Parathyroid adenoma (tissue), 2 donors: ENCODE measurements at regions not wholly inside any gene's neighbourhood (a gene's known extent, or its start where the extent isn't known, plus 50 kb on each side); places are given as distances from the start of the nearest gene placed in this dataset.

ENCODE experiments used
- H2AFZ ChIP-seq: fragments of 300-600 bp; sonication (generic); one replicate; pipeline ENCODE4 v1.7.0; 2017; ENCODE audit warnings: antibody characterized with exemption, mild to moderate bottlenecking
- H3K27ac ChIP-seq: fragments of 300-600 bp; sonication (generic); one replicate; pipeline ENCODE4 v1.7.0; 2017
- H3K27me3 ChIP-seq: fragments of 300-600 bp; sonication (generic); one replicate; pipeline ENCODE4 v1.7.0; 2017; ENCODE audit warnings: low read length; ENCODE audit not compliant: control insufficient read depth, insufficient read depth
- H3K36me3 ChIP-seq: fragments of 300-600 bp; sonication (generic); one replicate; pipeline ENCODE4 v1.7.0; 2017; ENCODE audit warnings: low read length; ENCODE audit not compliant: control insufficient read depth, insufficient read depth
- H3K4me1 ChIP-seq: fragments of 300-600 bp; sonication (generic); one replicate; pipeline ENCODE4 v1.7.0; 2017; ENCODE audit warnings: control low read depth
- H3K4me2 ChIP-seq: fragments of 300-600 bp; sonication (generic); one replicate; pipeline ENCODE4 v1.7.0; 2017; ENCODE audit warnings: low read length
- H3K4me3 ChIP-seq: fragments of 300-600 bp; sonication (generic); one replicate; pipeline ENCODE4 v1.7.0; 2017; ENCODE audit warnings: low read depth, low read length
- H3K79me2 ChIP-seq: fragments of 300-600 bp; sonication (generic); one replicate; pipeline ENCODE4 v1.7.0; 2017; ENCODE audit warnings: control low read depth
- H3K9ac ChIP-seq: fragments of 300-600 bp; sonication (generic); one replicate; pipeline ENCODE4 v1.7.0; 2017; ENCODE audit warnings: mild to moderate bottlenecking
- H3K9me3 ChIP-seq: fragments of 300-600 bp; sonication (generic); one replicate; pipeline ENCODE4 v1.7.0; 2017; ENCODE audit warnings: low read length; ENCODE audit not compliant: control insufficient read depth
- CTCF ChIP-seq: fragments of 300-600 bp; sonication (generic); IDR thresholded peaks from one replicate; pipeline ENCODE4 v1.7.0; 2017; ENCODE audit warnings: antibody characterized with exemption, mild to moderate bottlenecking
- donor health status: primary hyperparathyroidism.

GRCh38 chr11:24239930-24240329, 256.9 kb upstream of the LUZP2 start:
- Histone ChIP-seq H3K4me2 (no peak overlapping the region), H3K9me3 (no peaks in the 10 kb centered on the region), H3K9ac (no peak overlapping the region), H3K4me1 (no peaks in the 10 kb centered on the region), H3K27me3 (no peaks in the 10 kb centered on the region), H3K27ac (no peak overlapping the region), H3K36me3 (no peaks in the 10 kb centered on the region), H3K4me3 (no peak overlapping the region), H3K79me2 (no peaks in the 10 kb centered on the region), H2AFZ (no peak overlapping the region)
- TF ChIP-seq CTCF: no peak

GRCh38 chr11:24240496-24241175, 256.2 kb upstream of the LUZP2 start:
- Histone ChIP-seq H3K27me3 (no peaks in the 10 kb centered on the region), H3K9ac (no peak overlapping the region), H3K4me2 (no peak overlapping the region), H3K27ac (no peak overlapping the region), H3K79me2 (no peaks in the 10 kb centered on the region), H3K4me3 (no peak overlapping the region), H3K36me3 (no peaks in the 10 kb centered on the region), H2AFZ (no peak overlapping the region), H3K9me3 (no peaks in the 10 kb centered on the region), H3K4me1 (no peaks in the 10 kb centered on the region)
- no peak for TF ChIP-seq CTCF

- H3K9me3 ChIP-seq: no peaks in the 10 kb centered on the region
- no peaks in the 10 kb centered on the region for H3K36me3 ChIP-seq
- TF ChIP-seq CTCF: no peak
- no peaks in the 10 kb centered on the region for H3K79me2 ChIP-seq
- H3K9ac ChIP-seq: no peak overlapping the region
- H3K27ac ChIP-seq: no peak overlapping the region
- H3K4me3 ChIP-seq: no peak overlapping the region
- no peak overlapping the region for H3K4me2 ChIP-seq
- no peak overlapping the region for H2AFZ ChIP-seq
- H3K27me3 ChIP-seq: no peaks in the 10 kb centered on the region
- H3K4me1 ChIP-seq: no peaks in the 10 kb centered on the region
Observed at GRCh38 chr11:24246715-24247114, 250.1 kb upstream of the LUZP2 start.

GRCh38 chr11:24247846-24248245, 249.0 kb upstream of the LUZP2 start:
- H3K4me1 ChIP-seq: no peaks in the 10 kb centered on the region
- H3K36me3 ChIP-seq: no peaks in the 10 kb centered on the region
- no peaks in the 10 kb centered on the region for H3K27me3 ChIP-seq
- no peak overlapping the region for H3K27ac ChIP-seq
- no peak overlapping the region for H3K4me2 ChIP-seq
- H3K9ac ChIP-seq: no peak overlapping the region
- H2AFZ ChIP-seq: no peak overlapping the region
- no peaks in the 10 kb centered on the region for H3K9me3 ChIP-seq
- no peak for TF ChIP-seq CTCF
- H3K79me2 ChIP-seq: no peaks in the 10 kb centered on the region
- no peak overlapping the region for H3K4me3 ChIP-seq

GRCh38 chr11:24249921-24250320, 246.9 kb upstream of the LUZP2 start:
- TF ChIP-seq CTCF: no peak
- Histone ChIP-seq H3K4me2 (no peak overlapping the region), H3K27me3 (no peaks in the 10 kb centered on the region), H3K4me3 (no peak overlapping the region), H3K4me1 (no peaks in the 10 kb centered on the region), H3K9me3 (no peaks in the 10 kb centered on the region), H3K27ac (no peak overlapping the region), H2AFZ (no peak overlapping the region), H3K9ac (no peak overlapping the region), H3K79me2 (no peaks in the 10 kb centered on the region), H3K36me3 (no peaks in the 10 kb centered on the region)
